GM18868 (cell line): ENCODE measurements at regions not wholly inside any gene's neighbourhood (a gene's known extent, or its start where the extent isn't known, plus 50 kb on each side); places are given as distances from the start of the nearest gene placed in this dataset.
"Not testable (repeated sequence)": the region's sequence is repeated elsewhere in the genome, so short reads cannot be mapped to it uniquely, and the experiment has no call there.

ENCODE experiments used
- ATAC-seq: cut with Tn5 transposase; IDR thresholded peaks from one replicate; pipeline ENCODE4 v1.9.1; 2021; ENCODE audit warnings: mild to moderate bottlenecking, moderate library complexity; ENCODE audit not compliant: unreplicated experiment

- no peak for ATAC-seq
These were observed 569.4 kb downstream of the MEI4 start for GRCh38 chr6:78222226-78222625.

DNA sequence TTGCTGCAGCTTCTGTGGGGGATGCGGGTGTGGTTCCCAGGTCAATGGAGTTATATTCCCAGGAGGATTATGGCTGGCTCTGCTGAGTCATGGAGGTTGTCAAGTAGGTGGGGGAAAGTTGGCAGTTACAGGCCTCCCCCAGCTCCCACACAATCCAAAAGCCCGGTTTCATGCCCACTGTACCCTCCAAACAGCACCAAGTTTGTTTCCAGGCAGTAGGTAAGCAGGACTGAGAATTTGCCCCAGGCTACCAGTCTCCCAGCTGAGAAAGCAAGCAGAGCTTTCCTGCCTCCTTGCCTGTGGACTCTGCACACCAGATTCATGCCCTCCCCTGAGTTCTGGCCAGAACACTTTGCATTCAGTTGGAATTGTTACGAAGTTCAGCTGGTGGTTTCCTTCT, 578.2 kb downstream of the MEI4 start:
- ATAC-seq, result no peak

- no peak for ATAC-seq
These were observed 590.7 kb downstream of the MEI4 start for GRCh38 chr6:78243519-78243918.

GRCh38 chr6:78251931-78252330, 599.1 kb downstream of the MEI4 start:
- no peak for ATAC-seq

DNA sequence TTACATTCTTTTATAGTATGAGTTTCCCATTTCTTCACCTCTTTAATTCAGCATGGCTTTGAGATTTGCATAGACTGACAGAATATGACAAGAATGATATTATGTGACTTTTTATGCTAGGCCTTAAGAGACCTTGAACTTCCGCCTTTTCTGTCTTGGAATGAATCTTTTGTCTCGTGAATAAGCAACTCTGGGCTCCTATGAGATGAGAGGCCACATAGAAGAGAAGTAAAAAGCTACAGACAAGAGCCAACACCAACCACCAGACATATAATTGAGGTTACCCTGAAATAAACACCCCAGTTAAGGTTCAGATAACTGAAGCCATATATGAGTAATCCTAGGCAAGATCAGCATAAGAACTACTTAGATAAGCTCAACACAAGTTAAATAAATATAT, 600.8 kb downstream of the MEI4 start:
- ATAC-seq, result peak; percentile 83

DNA sequence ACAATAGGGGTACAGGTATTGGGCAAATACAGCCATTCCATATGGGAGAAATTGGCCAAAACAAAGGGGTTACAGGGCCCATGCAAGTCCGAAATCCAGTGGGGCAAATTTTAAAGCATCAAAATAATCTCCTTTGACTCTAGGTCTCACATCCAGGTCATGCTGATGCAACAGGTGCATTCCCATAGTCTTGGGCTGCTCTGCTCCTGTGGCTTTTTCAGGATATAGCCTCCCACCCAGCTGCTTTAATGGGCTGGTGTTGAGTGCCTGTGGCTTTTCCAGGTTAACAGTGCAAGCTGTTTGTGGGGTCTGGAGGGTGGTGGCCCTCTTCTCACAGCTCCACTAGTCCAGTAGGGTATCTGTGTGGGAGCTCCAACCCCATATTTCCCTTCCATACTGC, 607.1 kb downstream of the MEI4 start:
- ATAC-seq, result no peak

- not testable (repeated sequence) for ATAC-seq
These were observed 606.9 kb upstream of the IRAK1BP1 start for GRCh38 chr6:78260427-78260826.

DNA sequence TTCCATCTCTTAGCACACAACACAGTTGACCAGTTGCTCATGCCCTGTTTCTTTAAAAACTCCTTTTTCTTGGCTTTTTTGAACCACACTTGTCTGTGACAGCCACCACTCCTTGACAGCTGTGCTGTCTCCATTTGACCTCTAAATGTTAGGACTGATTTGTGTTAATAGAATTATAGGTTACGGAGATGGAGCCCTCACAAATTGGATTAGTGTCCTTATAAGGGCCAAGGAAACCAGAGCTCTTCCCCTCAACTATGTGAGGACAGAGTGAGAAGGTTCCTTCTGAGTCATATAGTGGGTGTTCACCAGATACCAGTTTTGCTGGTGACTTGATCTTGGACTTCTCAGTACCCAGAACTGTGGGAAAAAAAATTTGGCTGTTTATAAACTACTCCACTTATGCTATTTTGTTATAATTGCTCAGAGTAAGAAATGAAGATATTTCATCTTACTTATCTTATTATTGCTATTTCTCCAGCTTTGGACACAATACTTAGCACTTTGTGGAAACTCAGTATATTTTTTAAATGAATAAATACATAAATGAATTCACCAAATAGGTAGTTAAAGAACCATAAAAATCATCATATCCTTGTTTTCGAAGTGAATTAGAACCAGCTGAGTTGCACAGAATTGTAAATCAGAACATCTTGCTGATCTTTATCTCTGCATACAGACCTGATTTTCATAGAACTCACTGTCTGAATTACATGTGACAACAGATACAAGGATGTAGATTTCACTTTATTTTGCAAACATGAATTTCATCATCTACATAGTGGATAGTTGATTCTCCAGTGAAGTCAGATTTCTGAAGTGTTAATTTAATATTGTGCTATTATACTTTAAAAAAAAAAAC, 598.5 kb upstream of the IRAK1BP1 start:
- ATAC-seq, result no peak

DNA sequence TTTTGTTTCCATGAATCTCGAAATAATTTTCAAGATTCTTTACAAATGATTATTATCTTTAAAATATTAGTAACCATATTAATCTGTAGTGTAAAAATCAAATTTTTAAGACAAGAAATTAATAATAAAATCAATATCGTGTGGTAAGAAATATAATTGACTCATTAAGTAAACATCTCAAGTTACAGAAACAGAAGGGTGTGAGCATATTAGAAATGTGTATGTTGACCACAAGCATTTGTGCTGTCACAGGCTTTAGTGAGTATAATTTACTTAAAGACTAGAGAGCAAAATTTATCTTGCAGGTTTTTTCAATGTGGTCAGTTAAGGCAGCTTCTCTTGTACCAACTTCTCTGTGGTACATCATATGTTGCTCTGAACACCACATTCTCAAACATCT, 566.5 kb upstream of the IRAK1BP1 start:
- no peak for ATAC-seq

GRCh38 chr6:78302411-78302810, 564.9 kb upstream of the IRAK1BP1 start:
- ATAC-seq, result no peak

DNA sequence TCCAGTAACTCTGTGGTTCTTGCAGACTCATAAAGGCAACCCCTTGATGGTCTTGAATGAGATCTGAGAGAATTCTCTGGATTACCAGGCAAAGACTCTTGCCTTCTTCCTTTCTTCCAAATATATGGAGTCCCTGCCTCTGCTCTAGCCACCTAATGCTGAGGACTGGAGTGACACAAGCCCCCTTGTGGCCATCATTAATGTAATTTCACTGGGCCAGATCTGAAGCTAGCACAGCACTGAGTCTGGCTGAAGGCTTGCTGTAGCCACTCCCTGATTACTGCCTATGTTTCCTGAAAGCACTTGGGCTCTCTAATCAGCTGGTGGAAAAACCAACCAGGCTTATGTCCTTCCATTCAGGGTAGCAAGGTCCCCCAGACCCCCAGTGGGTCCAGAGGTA, 559.3 kb upstream of the IRAK1BP1 start:
- peak; percentile 69 for ATAC-seq

GRCh38 chr6:78322068-78322845, 545.1 kb upstream of the IRAK1BP1 start:
- ATAC-seq, result no peak

GRCh38 chr6:78324213-78324612, 543.1 kb upstream of the IRAK1BP1 start:
- no peak for ATAC-seq

GRCh38 chr6:78340755-78341154, 526.6 kb upstream of the IRAK1BP1 start:
- no peak for ATAC-seq

DNA sequence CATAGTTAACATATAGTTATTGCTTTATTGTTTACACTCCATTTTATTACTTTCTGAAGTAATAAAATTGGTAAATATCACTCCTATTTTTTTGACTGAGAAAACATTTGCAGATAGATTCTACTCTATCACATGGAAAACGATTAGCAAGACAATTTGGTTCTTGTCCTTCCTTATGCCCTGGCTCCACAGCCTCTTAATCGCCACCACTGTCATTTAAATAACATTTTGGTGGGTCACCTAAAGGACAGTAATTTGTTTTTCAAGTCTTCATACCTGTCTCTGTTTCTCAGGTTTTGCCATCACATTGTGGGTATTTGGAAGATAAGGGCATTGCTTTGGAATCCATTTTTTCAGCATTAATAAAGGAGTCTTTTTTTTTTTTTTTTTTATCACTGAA, 521.5 kb upstream of the IRAK1BP1 start:
- ATAC-seq, result no peak

- no peak for ATAC-seq
These were observed 520.0 kb upstream of the IRAK1BP1 start for GRCh38 chr6:78347191-78347916.

GRCh38 chr6:78353040-78353439, 514.3 kb upstream of the IRAK1BP1 start:
- ATAC-seq, result no peak

- ATAC-seq, result no peak
These were observed 503.7 kb upstream of the IRAK1BP1 start for GRCh38 chr6:78363688-78364087.

DNA sequence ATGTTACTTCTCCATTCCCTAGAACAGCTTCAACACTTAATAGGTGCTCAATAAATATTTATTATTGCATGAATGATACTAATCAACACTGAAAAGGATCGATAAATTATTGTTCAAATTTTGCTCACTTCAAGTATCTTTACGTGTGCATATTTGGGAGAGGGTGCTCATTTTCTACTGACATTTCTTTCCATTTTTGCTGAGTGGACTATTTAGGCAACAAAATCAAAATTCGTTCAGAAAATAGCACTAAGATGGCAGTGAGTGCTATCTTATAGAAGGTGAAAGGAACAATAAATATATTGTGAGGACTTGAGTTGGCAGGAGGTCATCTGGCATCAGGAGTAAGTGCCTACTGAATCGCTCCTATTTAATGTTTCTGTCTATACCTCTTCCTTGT, 501.9 kb upstream of the IRAK1BP1 start:
- ATAC-seq, result no peak

DNA sequence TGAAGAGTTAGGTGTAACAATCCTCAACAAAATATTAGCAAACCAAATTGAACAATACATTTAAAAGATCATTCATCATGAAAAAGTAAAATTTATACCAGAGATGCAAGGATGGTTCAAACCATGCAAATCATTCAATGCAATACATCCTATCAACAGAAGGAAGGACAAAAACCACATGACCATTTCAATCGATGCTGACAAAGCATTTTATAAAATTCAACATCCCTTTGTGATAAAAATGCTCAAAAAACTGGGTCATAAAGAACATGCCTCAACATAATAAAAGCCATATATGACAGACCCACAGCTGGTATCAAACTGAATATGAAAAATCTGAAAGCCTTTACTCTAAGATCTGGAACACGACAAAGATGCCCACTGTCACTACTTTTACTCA, 490.3 kb upstream of the IRAK1BP1 start:
- ATAC-seq, result no peak

DNA sequence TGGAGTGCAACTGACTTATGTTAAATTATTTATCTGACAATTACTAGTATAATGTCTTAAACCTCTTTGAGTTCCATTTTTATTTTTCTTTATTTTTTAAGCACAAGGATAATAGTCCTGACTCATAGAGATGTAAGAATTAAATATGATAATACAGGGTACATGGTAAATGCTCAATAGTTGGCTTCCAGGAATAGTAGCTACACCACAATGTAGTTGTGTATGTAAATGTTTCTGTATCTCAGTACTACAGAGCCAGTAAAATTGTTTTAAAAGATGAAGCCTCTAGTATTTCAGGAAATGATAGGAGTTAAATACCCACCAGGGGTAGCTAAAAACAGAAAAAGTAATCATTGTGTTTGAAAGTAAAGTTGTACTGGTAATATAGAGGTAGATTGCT, 487.4 kb upstream of the IRAK1BP1 start:
- no peak for ATAC-seq

DNA sequence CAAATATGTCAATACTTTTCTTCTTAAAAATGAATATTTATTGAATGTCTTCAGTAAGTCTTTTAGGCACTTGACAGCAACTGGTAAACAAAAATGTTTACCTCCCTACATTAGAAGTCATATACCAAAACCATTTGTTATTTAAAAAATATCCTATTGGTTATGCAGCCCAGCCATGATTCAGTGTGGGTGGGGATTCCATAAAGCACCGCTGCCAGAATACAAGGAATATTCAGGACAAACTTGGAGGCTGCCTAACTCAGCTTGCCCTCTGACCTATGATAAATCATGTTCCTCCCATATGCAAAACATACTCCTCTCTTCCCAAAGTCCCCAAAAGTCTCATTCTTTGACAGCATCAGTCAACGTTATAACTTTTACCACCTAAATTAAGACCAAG, 486.8 kb upstream of the IRAK1BP1 start:
- ATAC-seq, result no peak
